HG03135 (cell line): ENCODE measurements at regions not wholly inside any gene's neighbourhood (a gene's known extent, or its start where the extent isn't known, plus 50 kb on each side); places are given as distances from the start of the nearest gene placed in this dataset.

ENCODE experiments used
- ATAC-seq: cut with Tn5 transposase; IDR thresholded peaks from one replicate; pipeline ENCODE4 v1.9.1; 2021; ENCODE audit warnings: mild to moderate bottlenecking, moderate library complexity; ENCODE audit not compliant: unreplicated experiment

- no peak for ATAC-seq
Observed at GRCh38 chr11:79592824-79593223, 152.0 kb upstream of the TENM4 start.

- no peak for ATAC-seq
Observed at GRCh38 chr11:79592406-79592805, 151.6 kb upstream of the TENM4 start.

GRCh38 chr11:79582434-79582833 is 141.6 kb upstream of the TENM4 start:
- ATAC-seq: no peak

- ATAC-seq: no peak
Observed at GRCh38 chr11:79579063-79579462, 138.2 kb upstream of the TENM4 start.

- ATAC-seq: no peak
Observed at GRCh38 chr11:79578116-79578515, 137.3 kb upstream of the TENM4 start.

GRCh38 chr11:79575701-79576100 is 134.9 kb upstream of the TENM4 start:
- ATAC-seq: no peak

- no peak for ATAC-seq
Observed at GRCh38 chr11:79570104-79570503, 129.3 kb upstream of the TENM4 start.

GRCh38 chr11:79564288-79564925 is 123.6 kb upstream of the TENM4 start:
- no peak for ATAC-seq

- ATAC-seq: no peak
Observed at GRCh38 chr11:79561496-79561895, 120.7 kb upstream of the TENM4 start.

GRCh38 chr11:79550809-79551208 is 110.0 kb upstream of the TENM4 start:
- ATAC-seq: no peak

- no peak for ATAC-seq
Observed at GRCh38 chr11:79547256-79547655, 106.4 kb upstream of the TENM4 start.

GRCh38 chr11:79546351-79546750 is 105.5 kb upstream of the TENM4 start:
- no peak for ATAC-seq

GRCh38 chr11:79544361-79544760 is 103.5 kb upstream of the TENM4 start:
- ATAC-seq: no peak

GRCh38 chr11:79543101-79543500 is 102.3 kb upstream of the TENM4 start:
- no peak for ATAC-seq

GRCh38 chr11:79541466-79541865 is 100.6 kb upstream of the TENM4 start:
- no peak for ATAC-seq

- ATAC-seq: no peak
Observed at GRCh38 chr11:79538775-79539174, 97.9 kb upstream of the TENM4 start.

- ATAC-seq: no peak
Observed at GRCh38 chr11:79536155-79536917, 95.5 kb upstream of the TENM4 start.

- no peak for ATAC-seq
Observed at GRCh38 chr11:79535606-79536005, 94.8 kb upstream of the TENM4 start.

- ATAC-seq: no peak
Observed at GRCh38 chr11:79525257-79525656, 84.4 kb upstream of the TENM4 start.

- ATAC-seq: no peak
Observed at GRCh38 chr11:79522626-79523025, 81.8 kb upstream of the TENM4 start.

GRCh38 chr11:79520086-79520485 is 79.3 kb upstream of the TENM4 start:
- no peak for ATAC-seq

- ATAC-seq: no peak
Observed at GRCh38 chr11:79515781-79516180, 75.0 kb upstream of the TENM4 start.

- ATAC-seq: no peak
Observed at GRCh38 chr11:79514695-79515094, 73.9 kb upstream of the TENM4 start.
